Endothelial cell of umbilical vein (primary cell): ENCODE measurements at regions not wholly inside any gene's neighbourhood (a gene's known extent, or its start where the extent isn't known, plus 50 kb on each side); places are given as distances from the start of the nearest gene placed in this dataset.

Source experiments
- EZH2 ChIP-seq: IDR thresholded peaks from 2 replicates; pipeline ENCODE4 v1.6.1; 2012; ENCODE audit warnings: borderline replicate concordance, low read depth, mild to moderate bottlenecking, moderate library complexity, low read length, inconsistent platforms; ENCODE audit not compliant: severe bottlenecking
- FOS ChIP-seq: IDR thresholded peaks from 2 replicates; pipeline ENCODE4 v1.6.1; 2011; ENCODE audit warnings: mild to moderate bottlenecking, low read length, moderate library complexity, borderline replicate concordance; ENCODE audit not compliant: insufficient read depth
- JUN ChIP-seq: IDR thresholded peaks from 2 replicates; pipeline ENCODE4 v1.6.1; 2011; ENCODE audit warnings: borderline replicate concordance, low read depth; ENCODE audit not compliant: insufficient read length, insufficient read depth
- POLR2A ChIP-seq: IDR thresholded peaks from 2 replicates; pipeline ENCODE4 v1.6.1; 2012; ENCODE audit warnings: low read depth, mild to moderate bottlenecking, control low read depth, low read length
- POLR2AphosphoS5 ChIP-seq: IDR thresholded peaks from 2 replicates; pipeline ENCODE4 v1.6.1; 2012; ENCODE audit warnings: low read depth, mild to moderate bottlenecking, control low read depth, low read length, moderate library complexity; ENCODE audit not compliant: insufficient read depth
- TF ChIP-seq, protein P1 (sequence below), 2 donors: IDR thresholded peaks; 1 replicate in 1 of 2; 2 replicates in 1 of 2; pipeline ENCODE4 v1.5.1; 2011; ENCODE audit warnings: low read length in 2 of 2, mild to moderate bottlenecking in 2 of 2, moderate library complexity in 2 of 2, control low read depth in 1 of 2, inconsistent platforms in 1 of 2, low read depth in 1 of 2; ENCODE audit not compliant: insufficient read depth in 1 of 2; ENCODE audit errors: extremely low read depth in 1 of 2

DNA sequence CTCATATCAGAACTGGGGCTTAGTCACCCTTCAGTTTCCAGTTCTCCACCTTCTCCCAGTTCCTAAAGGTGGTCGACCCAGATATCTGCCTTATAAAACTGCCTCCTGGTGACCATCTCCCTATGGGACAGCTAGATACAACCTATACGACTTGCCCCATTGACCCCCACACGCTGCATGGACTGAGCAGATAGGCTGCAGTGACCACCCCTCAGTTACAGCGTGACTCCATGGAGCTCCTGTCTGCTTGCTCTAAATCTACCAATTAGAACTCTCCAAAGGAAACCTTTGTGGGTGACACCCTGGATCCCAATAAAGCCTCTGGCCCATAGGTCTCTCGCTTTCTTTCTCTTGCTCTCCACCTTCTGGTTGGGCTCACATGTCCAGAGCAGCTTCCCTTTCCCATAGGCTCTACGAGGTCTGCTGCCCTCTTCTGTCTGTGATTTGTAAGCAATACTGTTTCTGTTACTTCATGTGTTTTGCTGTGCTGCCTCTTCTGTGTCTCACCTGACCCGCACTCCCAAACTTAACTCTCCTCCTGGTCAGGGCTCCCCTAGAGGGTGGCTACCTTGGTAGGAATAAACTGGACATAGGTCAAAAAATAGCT is 971.3 kb upstream of the FAM98A start:
- TF ChIP-seq, protein P1, sequence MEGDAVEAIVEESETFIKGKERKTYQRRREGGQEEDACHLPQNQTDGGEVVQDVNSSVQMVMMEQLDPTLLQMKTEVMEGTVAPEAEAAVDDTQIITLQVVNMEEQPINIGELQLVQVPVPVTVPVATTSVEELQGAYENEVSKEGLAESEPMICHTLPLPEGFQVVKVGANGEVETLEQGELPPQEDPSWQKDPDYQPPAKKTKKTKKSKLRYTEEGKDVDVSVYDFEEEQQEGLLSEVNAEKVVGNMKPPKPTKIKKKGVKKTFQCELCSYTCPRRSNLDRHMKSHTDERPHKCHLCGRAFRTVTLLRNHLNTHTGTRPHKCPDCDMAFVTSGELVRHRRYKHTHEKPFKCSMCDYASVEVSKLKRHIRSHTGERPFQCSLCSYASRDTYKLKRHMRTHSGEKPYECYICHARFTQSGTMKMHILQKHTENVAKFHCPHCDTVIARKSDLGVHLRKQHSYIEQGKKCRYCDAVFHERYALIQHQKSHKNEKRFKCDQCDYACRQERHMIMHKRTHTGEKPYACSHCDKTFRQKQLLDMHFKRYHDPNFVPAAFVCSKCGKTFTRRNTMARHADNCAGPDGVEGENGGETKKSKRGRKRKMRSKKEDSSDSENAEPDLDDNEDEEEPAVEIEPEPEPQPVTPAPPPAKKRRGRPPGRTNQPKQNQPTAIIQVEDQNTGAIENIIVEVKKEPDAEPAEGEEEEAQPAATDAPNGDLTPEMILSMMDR (IDR thresholded peaks at IDR 0.05; ENCODE audit: extremely low read depth in 1 of 2, insufficient read depth in 1 of 2, low read depth in 1 of 2, low read length in 2 of 2): no peak
- TF ChIP-seq POLR2A (no peak), POLR2AphosphoS5 (no peak), EZH2 (no peak), FOS (no peak), JUN (no peak)
